Left lobe of liver (tissue), 2 donors: ENCODE measurements at regions not wholly inside any gene's neighbourhood (a gene's known extent, or its start where the extent isn't known, plus 50 kb on each side); places are given as distances from the start of the nearest gene placed in this dataset.

Source experiments
- ATAC-seq: fragments of 200-7000 bp; cut with Tn5 transposase; one replicate; pipeline ENCODE4 v1.9.1; 2020; ENCODE audit warnings: mild to moderate bottlenecking, moderate library complexity
- DNase-seq: peaks from one replicate; pipeline ENCODE4 v3.0.0-alpha.2; 2020; ENCODE audit warnings: low spot score
- donor health status: DM: no; HTN: no; CAD: no; lungs with moderate emphysema.
- donor health status: DM: no; HTN: yes; CAD: no.

DNA sequence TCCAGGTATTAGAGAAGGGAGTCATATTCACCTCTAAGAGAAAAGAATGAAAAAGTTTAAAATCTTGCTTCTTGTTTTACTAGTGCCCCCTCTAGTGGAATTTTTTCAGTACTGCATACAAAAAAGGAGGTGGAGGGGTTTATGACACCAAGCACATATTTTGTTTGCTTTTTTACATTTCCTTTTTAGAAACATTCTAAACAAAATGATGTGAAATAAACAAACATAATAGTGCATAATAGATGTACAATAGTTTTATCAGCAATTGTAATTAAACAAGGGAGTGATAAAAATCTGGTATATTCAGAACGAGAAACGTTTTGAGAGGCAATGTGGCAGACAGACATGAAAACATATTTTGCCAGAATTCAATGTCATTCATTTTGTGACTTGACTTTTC lies 111.0 kb upstream of the TFAP2D start:
- ATAC-seq (peak; percentile 70), DNase-seq (no peak)

- ATAC-seq (no peak), DNase-seq (no peak)
These were observed 104.9 kb upstream of the TFAP2D start for GRCh38 chr6:50608421-50608820.

- no peak for ATAC-seq
- DNase-seq = no peak
These were observed 102.8 kb upstream of the TFAP2D start for GRCh38 chr6:50610562-50610961.

GRCh38 chr6:50635429-50635828 lies 77.9 kb upstream of the TFAP2D start:
- DNase-seq = no peak
- no peak for ATAC-seq

GRCh38 chr6:50637267-50637666 lies 76.1 kb upstream of the TFAP2D start:
- no peak for ATAC-seq
- DNase-seq = no peak

DNA sequence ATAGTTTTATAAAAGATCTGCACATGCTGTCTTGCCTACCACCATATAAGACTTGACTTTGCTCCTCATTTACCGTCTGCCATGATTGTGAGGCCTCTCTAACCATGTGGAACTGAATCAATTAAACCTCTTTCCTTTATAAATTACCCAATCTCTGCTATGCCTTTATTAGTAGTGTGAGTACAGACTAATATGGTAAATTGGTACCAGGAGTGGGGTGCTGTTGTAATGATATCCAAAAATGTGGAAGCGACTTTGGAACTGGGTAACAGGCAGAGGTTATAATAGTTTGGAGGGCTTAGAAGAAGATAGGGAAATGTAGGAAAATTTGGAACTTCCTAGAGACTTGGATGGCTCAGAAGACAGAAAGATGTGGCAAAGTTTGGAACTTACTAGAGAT lies 64.2 kb upstream of the TFAP2D start:
- no peak for ATAC-seq

GRCh38 chr6:50653253-50653652 lies 60.1 kb upstream of the TFAP2D start:
- DNase-seq = no peak
- no peak for ATAC-seq

More for the DNA sequence above, 64.2 kb upstream of the TFAP2D start:
- no peak for DNase-seq

- ATAC-seq (no peak), DNase-seq (no peak)
These were observed 59.2 kb upstream of the TFAP2D start for GRCh38 chr6:50654155-50654554.

DNA sequence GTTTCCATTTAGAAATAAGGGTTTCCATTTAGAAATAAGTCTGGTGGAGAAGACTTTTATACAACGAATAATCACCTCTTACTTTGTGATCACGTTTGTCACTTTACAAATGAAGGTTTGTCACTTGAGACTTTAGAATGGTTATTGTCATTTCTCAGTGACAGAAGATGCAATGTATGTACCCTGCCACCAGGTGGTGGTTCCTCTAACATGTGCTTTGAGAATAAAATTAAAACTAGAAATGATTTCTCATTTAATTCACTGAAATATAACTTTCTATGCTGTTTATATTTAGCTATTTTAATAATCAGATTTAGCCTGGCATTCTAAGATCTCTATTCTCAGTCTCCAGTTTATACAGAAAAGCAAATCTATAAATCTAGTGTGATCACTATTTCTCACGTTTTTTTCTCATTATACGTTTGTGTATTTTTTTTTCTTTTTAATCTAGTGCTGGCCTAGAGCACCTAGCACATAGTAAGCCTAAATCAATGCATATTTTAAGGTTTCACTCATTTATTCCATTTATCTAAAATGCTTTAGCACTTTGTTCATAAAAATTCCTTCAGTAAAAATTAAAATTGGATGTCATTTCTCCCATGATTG lies 57.4 kb upstream of the TFAP2D start:
- ATAC-seq = peak; percentile 71
- DNase-seq = no peak

- ATAC-seq (no peak), DNase-seq (no peak)
These were observed 55.8 kb upstream of the TFAP2D start for GRCh38 chr6:50657513-50657912.

DNA sequence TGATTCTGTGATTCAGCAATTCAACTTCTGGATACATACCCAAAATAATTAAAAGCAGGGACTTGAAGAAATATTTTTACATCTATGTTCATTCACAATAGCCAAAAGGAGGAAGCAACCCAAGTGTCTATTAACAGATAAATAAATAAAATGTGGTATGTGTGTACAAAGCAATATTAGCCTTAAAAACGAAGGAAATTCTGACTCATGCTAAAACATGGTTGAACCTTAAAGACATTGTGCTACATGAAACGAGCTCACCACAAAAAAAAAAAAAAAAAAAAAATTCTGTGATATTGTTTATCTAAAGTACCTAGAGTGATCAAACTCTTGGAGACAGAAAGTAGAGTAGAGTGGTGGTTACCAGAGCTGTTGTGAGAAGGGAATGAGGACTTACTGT lies 54.8 kb upstream of the TFAP2D start:
- DNase-seq = no peak
- ATAC-seq = no peak

GRCh38 chr6:50661636-50662035 lies 51.7 kb upstream of the TFAP2D start:
- DNase-seq = no peak
- ATAC-seq = no peak
